B cell (primary cell): ENCODE measurements at regions not wholly inside any gene's neighbourhood (a gene's known extent, or its start where the extent isn't known, plus 50 kb on each side); places are given as distances from the start of the nearest gene placed in this dataset.

Experiments used
- CTCF ChIP-seq: fragments of 200-600 bp; IDR thresholded peaks from one replicate; pipeline ENCODE4 v1.8.0; 2022; ENCODE audit warnings: antibody characterized with exemption, mild to moderate bottlenecking
- EZH2 ChIP-seq: IDR thresholded peaks from 2 replicates; pipeline ENCODE4 v1.6.1; 2012; ENCODE audit warnings: borderline replicate concordance, low read depth, mild to moderate bottlenecking, moderate library complexity, low read length; ENCODE audit not compliant: insufficient read depth, poor library complexity, severe bottlenecking

GRCh38 chr14:54306806-54307205 is 90.0 kb upstream of the CDKN3 start:
- no peak for TF ChIP-seq CTCF
- TF ChIP-seq EZH2, result no peak
